ENCODE measurements at regions not wholly inside any gene's neighbourhood (a gene's known extent, or its start where the extent isn't known, plus 50 kb on each side); places are given as distances from the start of the nearest gene placed in this dataset.

GRCh38 chr18:41022484-41022883 lies 932.5 kb upstream of the PIK3C3 start:
- H3K27ac ChIP-seq (ENCODE audit: low read depth, low read length): no peak overlapping the region
- H3K4ac ChIP-seq (replicated peaks; ENCODE audit: insufficient read length, low read depth, low read length): no peak overlapping the region
- H4K8ac ChIP-seq (ENCODE audit: extremely low read depth, insufficient read depth, low read length): no peak overlapping the region
- H2AFZ ChIP-seq (ENCODE audit: low read length): peak overlapping the region; percentile 56
- no peak overlapping the region for H3K18ac ChIP-seq (ENCODE audit: extremely low read depth, low read length)
- H3K56ac ChIP-seq (replicated peaks; ENCODE audit: insufficient read length, low read depth, low read length): no peak overlapping the region
- H3K27me3 ChIP-seq (replicated peaks in 1 of 4; ENCODE audit: control insufficient read depth in 3 of 4, extremely low read depth in 1 of 4, insufficient read depth in 3 of 4, low read length in 3 of 4): no peaks in the 10 kb centered on the region
- no peak overlapping the region for H2AK5ac ChIP-seq (ENCODE audit: low read depth, low read length)
- H3K23ac ChIP-seq (ENCODE audit: insufficient read length): no peak overlapping the region
- FAIRE-seq (no peak), DNase-seq (ENCODE audit: low read depth in 1 of 2, low spot score in 2 of 2) (no peak)
- ChIA-PET POLR2A (ENCODE audit: partially characterized antibody) (no interaction called here), CTCF (ENCODE audit: partially characterized antibody) (no interaction called here)
- H3K4me1 ChIP-seq (replicated peaks in 1 of 4; ENCODE audit: control insufficient read depth in 3 of 4, insufficient read depth in 4 of 4, low read length in 3 of 4): peaks cover 0 to 7% (median 2%) of the 10 kb centered on the region in 4 experiments; a peak in 3 of 7 replicates
- no peaks in the 10 kb centered on the region for H3K36me3 ChIP-seq (ENCODE audit: control insufficient read depth in 2 of 4, insufficient read depth in 4 of 4, low read length in 3 of 4)
- no peak overlapping the region for H3K14ac ChIP-seq (ENCODE audit: insufficient read length)
- no peak overlapping the region for H2BK12ac ChIP-seq (ENCODE audit: low read depth, low read length)
- H3K4me3 ChIP-seq (ENCODE audit: extremely low read depth in 1 of 4, insufficient read depth in 2 of 4, low read depth in 3 of 4, low read length in 4 of 4): no peak overlapping the region
- TF ChIP-seq RAD21 (IDR thresholded peaks at IDR 0.05 in 1 of 2, conservative IDR thresholded peaks at IDR 0.05 in 1 of 2; ENCODE audit: low read depth in 2 of 2, low read length in 2 of 2): peak; percentile 6 to 27; a peak in 1 of 4 replicates
- no peak for TF ChIP-seq RNF2 (IDR thresholded peaks at IDR 0.05; ENCODE audit: borderline replicate concordance, low read depth, low read length, missing control alignments, poor library complexity, severe bottlenecking)
- H4K91ac ChIP-seq (replicated peaks; ENCODE audit: insufficient read length, low read length): no peak overlapping the region
- H3K23me2 ChIP-seq (ENCODE audit: low read depth, low read length): no peaks in the 10 kb centered on the region
- H3K79me1 ChIP-seq (ENCODE audit: low read depth, low read length): no peaks in the 10 kb centered on the region
- H2BK120ac ChIP-seq (replicated peaks; ENCODE audit: low read depth, low read length): no peak overlapping the region
- no peak overlapping the region for H2BK20ac ChIP-seq (ENCODE audit: low read length)
- no peak overlapping the region for H3K9ac ChIP-seq (replicated peaks in 1 of 4; ENCODE audit: extremely low read depth in 1 of 4, low read depth in 3 of 4, low read length in 3 of 4)
- no peak overlapping the region for H3K4me2 ChIP-seq (ENCODE audit: insufficient read depth in 1 of 2, low read depth in 2 of 2, low read length in 2 of 2)
- no peaks in the 10 kb centered on the region for H4K20me1 ChIP-seq (replicated peaks in 1 of 2; ENCODE audit: control insufficient read depth in 1 of 2, insufficient read depth in 2 of 2, low read length in 2 of 2)
- H2BK5ac ChIP-seq (ENCODE audit: low read depth, low read length): no peak overlapping the region
- H3K79me2 ChIP-seq (ENCODE audit: control insufficient read depth in 1 of 2, insufficient read depth in 2 of 2, low read length in 2 of 2): no peaks in the 10 kb centered on the region
- WGBS, 2 experiments (ENCODE audit: extremely low coverage in 1 of 2, insufficient coverage in 1 of 2, insufficient read length in 1 of 2, insufficient replicate concordance in 2 of 2, low coverage in 1 of 2, low lambda C conversion rate in 2 of 2, missing lambda C conversion rate in 1 of 2): 86% methylated on average over 4 of the region's 4 CpGs; no CpG with 5 or more reads in 1 of the 2 experiments
- no peaks in the 10 kb centered on the region for H3K9me3 ChIP-seq (ENCODE audit: insufficient read depth in 2 of 2, low read depth in 1 of 2, low read length in 1 of 2)
- no peak overlapping the region for H2BK15ac ChIP-seq (ENCODE audit: low read length)
- no peak overlapping the region for H4K5ac ChIP-seq (ENCODE audit: insufficient read length, low read depth, low read length)

Measured in H1 (cell line).